ENCODE measurements at regions not wholly inside any gene's neighbourhood (a gene's known extent, or its start where the extent isn't known, plus 50 kb on each side); places are given as distances from the start of the nearest gene placed in this dataset.

DNA sequence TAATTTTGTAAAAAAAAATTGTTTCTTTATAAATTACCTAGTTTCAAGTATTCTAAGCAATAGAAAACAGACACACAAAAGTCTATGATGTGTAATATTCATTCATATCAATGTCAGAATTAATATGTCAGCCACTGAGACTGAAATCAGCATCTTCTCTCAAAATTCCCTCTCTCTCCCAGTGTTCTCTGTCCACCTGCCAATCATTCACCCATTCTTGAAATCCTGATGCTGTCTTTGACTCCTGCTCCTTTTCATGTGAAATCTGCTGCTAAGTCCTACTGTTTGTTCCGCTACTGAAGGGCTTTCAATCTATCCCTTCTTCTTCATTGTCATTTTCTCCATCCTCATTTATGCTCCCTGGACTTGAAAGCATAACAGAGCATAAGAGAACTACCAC lies 257.9 kb downstream of the SATB2 start:
- no peak for TF ChIP-seq POLR2A (IDR thresholded peaks at IDR 0.05; ENCODE audit: low read depth, low read length)
- no peak for TF ChIP-seq POLR2AphosphoS5 (IDR thresholded peaks at IDR 0.05; ENCODE audit: low read depth, low read length)
- no peak for TF ChIP-seq TAF1 (IDR thresholded peaks at IDR 0.05; ENCODE audit: low read depth, low read length)
- no peak for TF ChIP-seq PAX5 (IDR thresholded peaks at IDR 0.05; ENCODE audit: insufficient read depth, low read length, severe bottlenecking)
- no peak for TF ChIP-seq POU2F2 (IDR thresholded peaks at IDR 0.05; ENCODE audit: low read depth, low read length)

Measured in GM12891 (cell line).